GM13977 (cell line): ENCODE measurements at regions not wholly inside any gene's neighbourhood (a gene's known extent, or its start where the extent isn't known, plus 50 kb on each side); places are given as distances from the start of the nearest gene placed in this dataset.

ENCODE experiments used
- DNase-seq: peaks from one replicate; pipeline ENCODE4 v3.0.0; 2012; ENCODE audit warnings: low spot score
- in situ Hi-C: fragments of 300-500 bp; cut with MboI; formaldehyde crosslinking; loops from one replicate; pipeline ENCODE4 v1.12.0; 2022; ENCODE audit warnings: low sequenced_read_pairs, low pct_unique_long_range_greater_than_20kb, mixed read lengths, inconsistent platforms; ENCODE audit not compliant: unreplicated experiment
- TF ChIP-seq, protein P1 (sequence below): IDR thresholded peaks from 2 replicates; pipeline ENCODE4 v1.5.1; 2012; ENCODE audit warnings: mild to moderate bottlenecking, control low read depth; ENCODE audit not compliant: insufficient read depth; ENCODE audit errors: extremely low read depth, missing control alignments

DNA sequence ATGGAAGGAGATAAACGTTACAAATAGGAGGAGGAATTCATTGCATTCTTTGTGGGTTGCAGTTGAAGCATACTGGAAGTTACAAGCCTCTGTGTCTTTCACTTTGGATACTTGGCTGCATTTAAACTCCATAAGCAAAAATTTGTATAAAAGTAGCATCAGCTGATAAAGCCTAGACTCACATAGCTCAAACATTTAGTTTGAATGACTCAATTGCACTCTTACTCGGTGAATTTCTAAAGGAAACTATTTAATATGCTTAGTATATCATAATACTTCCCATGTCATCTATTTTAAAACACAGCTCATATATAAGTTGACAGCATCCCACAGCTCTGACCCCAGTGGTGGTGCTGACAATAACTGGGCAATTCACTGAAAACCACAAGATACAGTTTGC, 596.6 kb upstream of the ZNF608 start:
- in situ Hi-C loops = no loop called here
- DNase-seq = no peak
- TF ChIP-seq, protein P1, sequence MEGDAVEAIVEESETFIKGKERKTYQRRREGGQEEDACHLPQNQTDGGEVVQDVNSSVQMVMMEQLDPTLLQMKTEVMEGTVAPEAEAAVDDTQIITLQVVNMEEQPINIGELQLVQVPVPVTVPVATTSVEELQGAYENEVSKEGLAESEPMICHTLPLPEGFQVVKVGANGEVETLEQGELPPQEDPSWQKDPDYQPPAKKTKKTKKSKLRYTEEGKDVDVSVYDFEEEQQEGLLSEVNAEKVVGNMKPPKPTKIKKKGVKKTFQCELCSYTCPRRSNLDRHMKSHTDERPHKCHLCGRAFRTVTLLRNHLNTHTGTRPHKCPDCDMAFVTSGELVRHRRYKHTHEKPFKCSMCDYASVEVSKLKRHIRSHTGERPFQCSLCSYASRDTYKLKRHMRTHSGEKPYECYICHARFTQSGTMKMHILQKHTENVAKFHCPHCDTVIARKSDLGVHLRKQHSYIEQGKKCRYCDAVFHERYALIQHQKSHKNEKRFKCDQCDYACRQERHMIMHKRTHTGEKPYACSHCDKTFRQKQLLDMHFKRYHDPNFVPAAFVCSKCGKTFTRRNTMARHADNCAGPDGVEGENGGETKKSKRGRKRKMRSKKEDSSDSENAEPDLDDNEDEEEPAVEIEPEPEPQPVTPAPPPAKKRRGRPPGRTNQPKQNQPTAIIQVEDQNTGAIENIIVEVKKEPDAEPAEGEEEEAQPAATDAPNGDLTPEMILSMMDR = no peak

DNA sequence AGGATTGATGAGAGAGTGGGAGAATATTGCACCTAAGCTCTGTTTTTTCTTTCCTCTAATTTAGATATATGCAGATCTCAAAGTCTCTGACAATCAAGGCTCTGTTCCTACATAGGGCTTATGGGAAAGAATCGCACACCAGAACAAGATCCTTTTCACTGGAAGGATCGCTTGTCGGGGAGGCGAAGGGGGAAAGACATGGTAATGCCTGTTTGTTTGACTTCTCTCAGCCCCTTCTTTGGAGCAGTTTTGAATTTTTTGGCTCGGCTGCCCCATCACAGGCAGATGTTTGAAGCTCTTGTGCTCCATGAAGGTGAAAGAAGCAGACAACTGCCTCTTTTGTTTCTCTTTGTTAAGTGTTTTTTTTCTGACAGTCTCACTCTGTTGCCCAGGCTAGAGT, 599.9 kb upstream of the ZNF608 start:
- in situ Hi-C loops = no loop called here
- TF ChIP-seq, protein P1 = no peak

DNA sequence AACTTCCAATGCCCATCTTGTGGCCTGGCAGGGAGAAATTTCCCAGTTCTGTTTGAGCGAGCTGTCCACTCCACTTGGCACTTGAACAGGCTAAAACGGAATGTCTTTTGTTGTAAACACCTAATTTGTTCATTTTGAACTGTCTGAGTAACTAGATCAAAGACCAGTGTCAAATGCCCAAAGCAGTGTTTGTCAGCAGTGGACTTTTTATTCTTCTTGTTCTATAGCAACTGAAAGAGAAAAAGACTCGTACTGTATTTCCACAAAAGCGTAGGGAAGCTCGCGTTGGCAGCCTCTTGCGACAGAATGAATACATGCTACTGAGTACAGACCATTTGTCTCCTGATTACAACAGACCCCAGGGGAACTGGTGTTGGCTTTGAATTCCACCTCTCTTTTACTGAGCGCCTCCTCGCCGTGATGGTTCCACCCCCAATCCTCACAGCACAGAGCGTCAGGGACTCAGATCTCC, 601.8 kb upstream of the ZNF608 start:
- no peak for DNase-seq
- in situ Hi-C loops = no loop called here
- TF ChIP-seq, protein P1 = no peak

More for the DNA sequence above, 599.9 kb upstream of the ZNF608 start:
- no peak for DNase-seq

DNA sequence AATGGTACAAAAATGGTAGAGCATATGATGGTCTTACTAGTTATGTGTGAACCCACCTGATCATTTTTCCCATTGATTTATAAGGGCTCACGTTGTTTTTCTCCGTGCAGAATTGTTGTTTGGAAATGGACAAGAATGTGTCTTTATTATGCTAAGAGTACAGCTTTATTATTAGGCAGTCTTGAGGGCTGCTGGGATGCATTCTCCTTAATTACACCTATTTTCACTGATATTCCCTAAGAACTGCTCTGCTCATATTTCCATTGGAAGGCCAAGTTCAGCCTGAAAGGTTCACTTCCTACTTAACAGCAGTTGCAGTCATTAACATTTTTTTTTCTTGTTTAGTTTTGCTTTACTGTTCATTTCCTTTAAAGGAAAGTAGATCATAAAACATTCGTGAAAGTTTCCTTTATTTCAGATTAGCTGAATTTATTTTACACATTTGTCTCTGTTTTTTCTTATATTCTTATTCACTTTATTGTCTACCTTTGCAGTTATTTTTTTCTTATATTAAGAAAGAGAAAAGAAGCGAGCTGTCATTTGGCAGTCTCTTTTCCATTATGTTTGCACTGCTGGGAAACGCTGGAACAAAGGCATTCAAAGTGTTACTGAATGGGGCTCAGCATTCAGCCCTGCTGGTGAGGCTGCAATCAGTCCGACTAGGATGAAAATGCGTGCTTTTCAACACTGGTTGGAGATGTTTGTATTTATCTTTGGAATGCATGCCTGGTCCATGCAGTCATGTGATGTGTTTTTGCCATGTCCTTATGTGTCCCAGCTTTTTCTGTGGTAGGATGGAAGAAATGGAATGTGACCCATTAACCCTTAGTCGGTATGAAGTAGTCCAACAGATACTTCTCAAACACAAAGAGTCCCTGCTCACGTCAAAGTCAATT, 602.7 kb upstream of the ZNF608 start:
- in situ Hi-C loops = no loop called here
- TF ChIP-seq, protein P1 = no peak
- no peak for DNase-seq

DNA sequence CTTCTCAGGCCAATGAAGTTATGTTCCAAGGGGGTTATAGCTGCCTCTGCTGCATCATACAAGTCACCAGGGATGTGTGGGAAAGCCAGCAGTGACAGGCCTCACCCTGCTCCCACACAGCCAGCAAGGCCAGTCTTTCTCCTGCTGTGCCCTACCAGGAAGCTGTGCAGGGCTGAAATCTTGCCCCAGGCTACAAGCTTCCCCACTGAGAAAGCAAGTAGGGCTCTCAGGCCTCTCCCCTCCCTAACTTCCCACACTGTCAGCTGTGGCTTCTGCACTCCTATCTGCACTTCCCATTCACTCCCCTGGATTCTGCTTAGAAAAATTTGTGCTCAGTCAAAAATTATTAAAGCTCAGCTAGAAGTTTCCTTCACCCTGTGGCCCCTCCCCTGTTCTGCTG, 611.2 kb upstream of the ZNF608 start:
- in situ Hi-C loops = no loop called here
- TF ChIP-seq, protein P1 = no peak
- DNase-seq = no peak

- DNase-seq = no peak
- TF ChIP-seq, protein P1 = no peak
- in situ Hi-C loops = no loop called here
These were observed 619.3 kb upstream of the ZNF608 start for GRCh38 chr5:125365747-125366146.
